GM21515 (cell line): ENCODE measurements at regions not wholly inside any gene's neighbourhood (a gene's known extent, or its start where the extent isn't known, plus 50 kb on each side); places are given as distances from the start of the nearest gene placed in this dataset.

Source experiments
- ATAC-seq: cut with Tn5 transposase; IDR thresholded peaks from one replicate; pipeline ENCODE4 v1.9.1; 2021; ENCODE audit not compliant: unreplicated experiment

DNA sequence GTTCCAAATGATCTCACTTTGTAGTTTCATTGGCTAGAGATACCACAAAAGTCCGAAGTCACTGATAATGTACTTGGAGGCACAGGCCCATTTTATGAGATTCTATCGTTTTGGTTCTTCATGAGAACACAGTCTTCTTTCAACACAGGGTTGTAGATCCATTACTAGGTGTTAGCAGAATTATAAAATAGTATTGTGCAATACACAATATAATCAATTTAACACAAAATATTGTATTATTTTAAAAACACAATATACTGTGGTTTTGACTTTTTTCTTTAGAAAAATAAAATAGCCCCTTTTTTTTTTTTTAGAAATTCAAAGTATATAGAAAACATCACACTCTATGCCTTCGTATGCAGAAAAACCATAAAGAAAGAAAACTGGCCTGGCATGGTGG is 138.6 kb upstream of the TSC22D2 start:
- no peak for ATAC-seq

DNA sequence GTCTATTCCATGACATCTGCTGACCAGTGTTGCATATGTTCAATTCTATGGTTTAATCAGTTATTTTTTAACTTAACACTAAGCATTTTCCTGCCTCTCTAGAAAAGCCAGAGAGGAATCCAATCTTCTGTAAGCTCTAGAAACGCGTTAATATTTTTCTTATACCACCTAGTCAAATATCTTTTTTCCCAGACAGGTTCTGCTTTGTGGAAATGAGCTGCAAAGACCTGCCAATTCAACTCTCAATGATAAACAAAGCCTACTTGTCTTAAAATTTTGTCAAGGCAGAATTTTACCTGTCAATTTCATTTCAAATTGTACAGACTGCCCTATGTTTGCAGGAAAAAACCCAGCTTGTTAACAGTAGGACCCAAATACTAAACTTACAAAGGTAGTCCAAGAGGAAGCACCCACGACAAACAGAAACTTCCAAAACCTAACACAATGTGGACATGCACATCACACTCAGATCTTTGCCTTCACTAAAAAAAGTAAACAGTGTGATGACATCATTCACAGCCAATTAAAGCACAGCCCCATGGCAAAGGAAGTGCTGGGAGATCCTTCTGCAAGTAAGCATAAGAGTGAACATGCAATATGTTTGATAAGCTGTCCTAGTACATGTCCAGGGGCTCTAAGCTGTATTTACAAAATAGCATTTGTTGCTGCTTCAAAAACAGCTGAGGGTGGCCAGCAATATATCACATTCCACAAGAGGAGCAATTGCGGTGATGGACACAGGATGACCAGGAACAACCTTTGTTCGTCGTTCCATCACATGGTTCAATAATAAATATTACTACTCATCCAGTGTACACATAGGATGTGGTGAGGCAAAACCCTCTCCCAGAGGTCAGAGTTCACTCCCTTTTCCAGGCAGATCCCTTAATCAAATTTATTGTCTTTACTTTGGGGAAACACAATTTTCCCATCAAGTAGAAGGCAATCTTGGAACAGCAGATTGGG is 139.4 kb upstream of the TSC22D2 start:
- ATAC-seq, result no peak

DNA sequence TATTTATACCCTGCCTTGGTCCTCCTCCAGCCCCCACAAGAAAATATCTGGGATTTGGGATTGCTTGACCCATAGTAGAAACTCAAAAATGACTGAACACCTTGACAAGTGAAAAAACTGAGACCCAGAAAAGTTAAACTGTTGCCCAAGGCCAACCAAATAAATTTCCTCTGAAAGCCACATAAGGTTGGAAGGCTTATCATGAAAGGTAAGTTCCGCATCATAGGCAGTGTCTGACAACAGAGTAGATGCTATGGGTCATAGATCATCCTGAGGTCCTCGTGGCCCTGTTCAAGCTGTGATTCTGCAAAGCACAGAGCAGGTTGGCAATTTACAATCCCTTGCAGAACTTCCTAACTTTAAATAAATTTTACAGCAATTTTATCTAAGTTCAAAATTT is 140.8 kb upstream of the TSC22D2 start:
- ATAC-seq, result no peak

DNA sequence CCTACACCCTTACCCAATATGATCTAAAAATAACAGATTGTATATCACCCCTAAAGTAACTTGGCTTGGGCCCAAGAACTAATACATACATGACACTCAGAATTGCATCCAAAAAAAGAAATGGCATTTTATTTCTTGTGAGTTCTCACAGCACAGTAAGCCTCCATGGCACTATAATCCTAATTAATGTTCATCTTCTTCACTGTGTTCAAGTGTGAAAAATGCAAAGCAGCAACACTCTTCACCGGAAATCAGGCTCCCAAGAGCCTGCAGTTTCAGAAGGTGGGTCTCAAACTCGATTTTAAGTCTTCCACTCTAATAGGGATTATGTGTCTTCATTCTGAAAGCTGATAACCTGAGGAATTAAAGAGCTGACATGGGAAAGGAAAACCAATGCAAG is 142.8 kb upstream of the TSC22D2 start:
- no peak for ATAC-seq

DNA sequence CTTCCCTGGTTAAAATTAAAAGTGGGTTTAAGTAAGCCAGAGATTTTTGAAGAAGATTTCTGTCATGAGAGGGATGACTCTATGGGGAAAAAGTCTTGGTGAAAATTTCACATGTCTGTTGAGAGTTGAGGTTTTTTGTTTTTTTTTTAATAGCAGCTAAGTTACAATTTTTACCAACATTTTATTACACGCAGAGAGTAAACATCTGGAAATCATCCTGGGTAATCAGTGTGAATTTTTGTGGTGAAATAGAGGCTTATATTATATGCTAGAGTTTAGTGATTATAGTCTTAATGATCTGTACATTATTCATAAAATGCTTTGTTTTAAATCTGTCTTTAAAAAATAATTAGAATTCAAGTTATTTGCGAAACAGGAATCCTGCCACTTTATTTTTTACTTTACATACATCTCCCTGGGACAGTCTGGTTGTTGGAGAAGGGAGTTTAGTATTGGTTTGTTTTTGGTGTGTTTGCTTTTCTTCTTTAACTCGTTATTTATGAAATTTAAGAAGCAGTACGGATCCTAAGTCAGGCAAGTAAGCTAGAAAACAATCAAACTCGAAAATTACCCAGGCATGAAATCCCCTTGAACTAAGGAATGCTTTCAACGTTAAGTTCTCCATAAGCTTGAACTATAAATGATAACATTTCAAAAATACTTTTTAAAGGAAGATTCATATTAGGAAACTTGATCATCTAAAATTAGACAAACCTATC is 143.4 kb upstream of the TSC22D2 start:
- ATAC-seq, result no peak

DNA sequence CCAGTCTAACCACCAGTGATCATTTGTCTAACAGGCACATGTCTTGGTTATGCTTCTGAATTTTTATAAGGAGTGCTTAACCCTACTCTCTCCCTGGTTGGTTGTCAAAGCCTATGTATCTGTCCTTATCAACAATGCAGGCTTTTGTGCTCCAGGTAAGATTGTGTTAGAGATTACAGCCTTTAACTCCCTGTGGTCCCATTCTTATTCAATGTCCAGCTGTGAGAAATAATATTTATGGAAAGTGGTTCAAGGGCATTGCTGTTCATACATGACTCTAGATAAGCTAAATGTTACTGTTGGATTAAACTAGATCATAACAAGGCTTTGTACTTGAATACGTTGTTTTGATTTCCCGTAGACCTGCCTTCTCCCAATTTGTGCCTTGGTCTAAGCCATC is 146.1 kb upstream of the TSC22D2 start:
- ATAC-seq, result no peak

DNA sequence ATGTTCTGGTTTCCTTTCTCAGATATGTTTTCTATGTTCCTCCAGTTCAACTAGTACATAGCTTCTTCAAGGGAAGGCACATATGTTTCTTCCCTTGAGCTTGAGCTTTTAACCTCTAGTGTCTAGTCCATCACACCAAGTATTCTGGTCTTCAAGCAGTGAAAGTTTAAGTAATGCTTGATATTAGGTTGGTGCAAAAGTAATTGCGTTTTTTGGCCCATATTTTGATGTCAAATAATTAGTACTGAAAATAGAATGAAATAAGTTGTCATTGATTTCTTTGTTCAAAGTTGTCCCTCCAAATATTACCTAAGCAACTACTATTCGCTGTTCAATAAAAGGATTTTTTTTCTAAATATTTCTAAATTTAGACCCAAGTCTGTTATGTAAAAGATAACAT is 146.7 kb upstream of the TSC22D2 start:
- ATAC-seq, result no peak

DNA sequence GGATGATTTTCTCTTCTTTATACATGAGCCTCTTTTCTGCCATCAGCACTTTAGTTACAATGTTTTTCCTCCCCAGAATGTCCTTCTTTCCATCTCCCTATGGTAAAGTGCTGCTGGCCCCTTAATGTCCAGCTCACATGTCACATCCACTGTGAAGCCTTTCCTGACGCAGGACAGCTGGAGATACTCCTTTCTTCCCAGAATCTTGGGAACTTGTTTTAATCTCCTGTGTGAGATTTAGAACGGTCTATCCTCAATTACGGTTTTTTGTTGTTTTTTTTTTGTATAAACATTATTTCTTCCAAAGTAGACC is 147.7 kb upstream of the TSC22D2 start:
- no peak for ATAC-seq

DNA sequence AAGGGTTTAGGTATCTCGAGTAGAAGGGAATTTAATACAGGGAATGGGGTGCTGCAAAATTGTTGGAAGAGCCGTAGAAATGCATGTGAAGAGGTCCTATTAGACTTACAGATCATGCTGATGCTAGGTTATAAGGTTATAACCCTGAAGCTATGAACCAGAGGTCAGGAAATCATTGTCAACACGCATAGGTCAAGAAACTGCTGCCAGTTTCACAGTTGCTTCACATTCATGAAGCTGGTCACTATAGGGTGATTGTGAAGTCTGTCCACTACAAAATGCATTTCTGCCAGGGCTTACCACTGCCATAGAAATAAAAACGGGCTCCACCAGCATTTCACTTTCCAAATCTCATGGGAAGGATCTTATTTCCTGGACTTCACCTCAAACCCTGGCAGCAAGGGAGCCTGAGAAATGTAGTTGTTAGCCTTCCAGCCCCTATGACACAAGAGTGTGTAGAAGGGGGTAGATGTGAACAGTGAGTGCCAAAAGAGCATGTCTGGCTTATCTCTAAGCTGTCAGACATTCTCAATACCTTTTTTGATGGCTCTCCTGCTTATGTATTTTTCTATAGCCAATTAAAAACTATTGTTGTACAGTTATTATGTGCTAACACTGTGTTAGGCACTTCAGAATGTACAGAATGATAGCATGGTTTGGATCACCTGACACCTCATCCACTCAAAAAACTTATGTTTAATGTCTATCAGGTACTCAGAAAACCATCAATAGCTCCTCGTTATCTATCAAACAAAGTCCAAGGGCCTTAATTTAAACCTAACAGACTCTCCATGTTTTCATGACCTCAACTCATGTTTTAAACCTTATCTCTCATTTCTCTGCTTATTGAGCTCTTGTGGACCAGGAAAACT is 148.3 kb upstream of the TSC22D2 start:
- ATAC-seq, result no peak

DNA sequence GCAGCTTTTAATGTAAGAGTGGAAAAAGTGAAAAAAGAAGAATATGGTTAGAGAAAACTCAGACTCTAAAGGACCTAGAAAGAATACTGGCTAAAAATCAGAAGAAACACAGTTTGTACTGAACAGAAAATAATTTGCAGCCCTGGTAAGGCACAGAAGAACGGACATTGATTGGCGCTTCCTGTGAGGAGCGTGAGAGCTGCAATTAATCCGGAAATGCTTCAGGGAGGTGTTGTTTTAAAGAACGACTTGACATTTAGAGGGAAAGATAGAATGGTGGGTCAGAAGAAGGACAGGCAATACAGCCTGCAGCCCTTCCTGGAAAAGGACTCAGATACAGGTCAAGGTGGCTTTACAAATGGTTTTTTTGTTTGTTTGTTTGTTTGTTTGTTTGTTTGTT is 151.3 kb upstream of the TSC22D2 start:
- no peak for ATAC-seq

DNA sequence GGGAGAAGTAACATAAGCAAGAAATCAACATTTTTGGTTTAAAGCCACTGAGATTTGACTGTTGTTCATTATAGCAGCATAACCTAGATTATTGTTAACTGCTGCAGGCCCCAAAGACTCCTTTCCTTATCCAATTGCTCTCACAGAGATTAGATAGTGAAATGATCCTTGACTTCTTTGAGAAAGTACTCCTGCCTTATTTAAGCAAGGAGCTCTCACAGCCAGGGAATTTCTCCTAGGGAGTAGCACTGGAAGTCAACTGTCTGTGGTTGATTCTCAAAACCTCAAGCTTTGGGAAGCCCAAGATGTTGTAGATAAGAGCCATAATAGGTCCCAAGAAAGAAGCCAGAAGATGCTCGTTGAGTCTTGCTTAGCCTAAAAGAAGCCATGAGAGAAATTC is 151.8 kb upstream of the TSC22D2 start:
- no peak for ATAC-seq

DNA sequence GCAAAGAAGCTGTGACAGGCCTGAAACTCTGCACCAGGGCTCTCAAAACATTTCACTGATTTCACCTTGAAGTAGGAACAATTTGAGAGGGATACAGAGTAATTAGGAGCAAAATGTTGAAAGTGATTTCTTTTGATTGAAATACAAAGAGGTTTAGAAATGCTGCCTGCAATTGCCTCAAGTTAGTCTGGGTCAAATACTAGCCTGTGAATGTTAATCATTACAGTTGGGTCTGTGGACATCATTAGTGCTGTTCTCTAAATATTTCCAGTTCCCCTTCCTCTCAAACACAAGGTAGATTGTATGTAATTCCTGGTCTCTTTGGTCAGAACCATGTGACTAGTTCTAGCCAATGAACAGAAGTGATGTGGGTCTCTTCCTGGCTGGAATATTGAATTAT is 152.3 kb upstream of the TSC22D2 start:
- no peak for ATAC-seq

DNA sequence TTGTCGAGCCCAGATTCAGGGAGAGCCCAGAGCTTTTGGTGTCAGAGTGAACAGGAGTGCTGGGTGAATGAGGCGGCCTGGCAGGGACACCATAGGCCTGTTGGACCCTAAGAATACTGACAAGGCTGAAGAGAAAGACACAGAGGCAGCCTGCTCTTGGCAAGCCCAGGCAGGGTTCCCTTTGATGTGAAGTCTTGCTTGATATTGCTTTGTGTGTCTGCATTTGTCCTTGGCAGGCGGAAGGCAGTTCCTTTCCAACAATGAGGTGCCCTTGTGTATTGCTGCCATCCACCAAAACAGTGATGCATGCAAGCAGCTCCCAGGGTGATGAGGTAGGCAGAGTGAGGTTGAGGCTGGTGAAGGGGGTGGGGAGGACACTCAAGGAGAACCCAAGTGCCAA is 152.7 kb upstream of the TSC22D2 start:
- ATAC-seq, result no peak

DNA sequence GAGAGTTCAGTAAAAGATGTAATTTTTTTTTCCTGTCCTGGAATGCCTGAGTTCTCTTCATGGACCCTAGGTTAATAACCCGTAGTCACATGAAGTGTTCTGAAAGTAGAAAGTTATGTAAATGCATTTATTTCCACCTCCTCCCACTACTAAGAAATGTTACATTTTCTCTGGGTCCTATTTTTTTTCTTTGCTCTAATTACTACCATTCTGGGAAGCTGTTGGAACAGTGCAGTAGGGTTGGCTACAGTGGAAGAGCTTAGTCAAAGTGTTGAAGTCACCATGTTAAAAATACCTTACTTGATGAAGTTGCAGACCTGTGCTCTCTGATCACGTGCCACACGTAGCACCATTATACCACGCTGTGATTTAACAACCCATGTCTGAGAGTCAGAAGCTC is 153.8 kb upstream of the TSC22D2 start:
- no peak for ATAC-seq

DNA sequence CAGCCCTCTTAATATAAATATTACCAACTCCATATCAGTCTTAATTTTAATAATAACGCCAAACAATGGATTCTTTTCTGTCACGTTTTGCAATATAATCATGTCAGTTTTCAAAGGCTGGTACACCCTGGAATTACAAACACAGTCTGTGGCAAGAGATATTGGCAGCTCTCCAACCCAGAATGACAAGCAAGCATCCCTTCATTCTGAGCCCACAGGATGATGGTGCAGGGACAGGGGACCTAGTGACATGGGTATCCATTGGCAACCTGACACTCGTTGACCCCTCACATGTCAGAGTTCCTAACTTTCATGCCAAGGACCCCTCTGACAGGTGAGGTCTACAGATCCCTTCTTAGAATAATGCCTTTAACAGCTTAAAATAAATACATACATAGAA is 154.5 kb upstream of the TSC22D2 start:
- no peak for ATAC-seq

DNA sequence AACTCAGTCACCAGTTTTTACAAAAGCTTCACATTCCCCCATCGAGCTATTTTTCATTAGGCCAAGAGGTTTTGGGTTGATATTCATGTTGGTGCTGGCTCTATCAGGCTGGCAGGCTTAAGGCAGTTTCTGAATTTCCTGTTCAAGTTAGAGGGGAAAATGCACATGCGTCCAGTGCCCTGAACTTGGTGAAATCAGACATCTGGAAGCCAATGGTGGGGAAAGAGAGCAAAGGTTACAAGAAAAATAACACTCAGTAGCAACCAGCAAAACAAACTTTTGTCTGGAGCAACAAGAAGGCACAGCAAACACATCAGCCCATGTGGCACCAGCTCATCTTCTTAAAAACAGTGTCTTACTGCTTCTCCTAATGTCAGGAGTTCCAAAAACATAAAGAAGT is 155.6 kb upstream of the TSC22D2 start:
- no peak for ATAC-seq

DNA sequence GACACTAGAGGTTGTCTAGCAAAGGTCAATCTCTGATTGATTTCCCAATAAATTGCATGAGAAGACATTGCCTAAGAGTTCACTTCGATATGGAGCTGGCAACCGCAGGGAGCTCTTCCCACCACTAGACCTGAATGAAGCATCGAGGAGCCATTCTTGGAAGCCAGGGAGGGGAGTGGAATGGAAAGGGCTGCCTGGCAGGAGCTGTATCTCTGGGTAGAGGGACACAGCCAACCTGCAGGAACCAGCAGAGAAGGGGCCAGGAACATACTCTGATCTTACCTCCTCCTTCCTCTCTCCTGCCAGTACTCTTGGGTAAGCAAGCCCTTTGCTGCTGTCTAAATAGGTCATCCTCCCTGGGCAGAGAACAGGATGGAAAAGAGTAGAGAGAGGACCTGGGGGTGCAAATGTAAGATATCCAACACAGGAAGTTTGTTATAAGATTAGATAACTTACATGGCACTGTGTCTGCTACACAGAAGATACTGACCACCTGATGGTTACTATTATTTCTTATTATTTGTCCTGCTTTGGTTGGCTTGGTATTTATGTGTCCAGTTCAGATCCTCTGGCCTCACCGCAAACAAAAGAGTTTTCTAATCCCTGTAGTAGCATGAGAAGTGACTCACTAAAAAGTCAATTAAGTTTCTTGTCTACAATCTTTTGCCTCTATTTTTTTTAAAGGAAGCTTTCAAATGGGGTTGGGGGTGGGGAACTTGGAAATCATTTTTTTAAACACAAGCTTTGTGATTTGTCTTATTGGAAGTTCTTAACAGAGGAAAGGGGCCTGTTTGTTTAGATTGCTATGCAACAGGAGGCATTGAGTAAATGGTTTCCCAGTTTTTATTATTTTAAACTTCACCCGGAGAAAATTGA is 156.7 kb upstream of the TSC22D2 start:
- no peak for ATAC-seq

DNA sequence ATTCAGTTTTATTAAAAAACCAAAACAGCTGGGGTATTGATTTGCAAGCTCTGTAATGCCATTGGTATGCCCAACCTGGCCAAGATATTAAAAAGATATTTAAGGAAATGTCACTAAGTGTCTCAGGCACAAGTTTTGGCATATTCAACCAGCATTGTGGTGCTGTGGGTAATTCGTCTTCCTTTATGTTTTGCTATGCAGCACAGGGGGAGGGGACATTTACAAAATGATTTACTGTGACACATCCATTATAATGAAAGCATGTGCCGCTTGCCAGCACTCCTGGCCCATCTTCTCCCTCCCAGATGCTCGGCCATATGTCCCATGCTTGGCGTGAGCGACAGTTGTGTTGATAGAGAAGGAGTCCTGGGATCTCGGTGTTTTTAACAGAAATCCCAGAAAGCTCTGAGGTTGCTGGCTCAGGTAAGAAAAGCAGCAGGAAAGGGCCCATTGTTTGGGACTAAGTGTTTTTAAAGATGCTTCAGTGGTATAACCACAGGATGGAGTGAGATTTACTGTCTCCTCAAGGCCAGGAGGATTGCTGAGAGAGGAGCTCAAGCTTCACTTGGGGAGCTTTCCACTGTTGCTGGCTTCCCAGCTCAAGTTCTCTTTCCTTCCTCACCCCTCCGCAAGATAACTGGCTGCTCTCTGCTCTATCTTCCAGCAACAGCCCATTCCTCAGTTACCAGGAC is 158.2 kb upstream of the TSC22D2 start:
- ATAC-seq, result no peak

DNA sequence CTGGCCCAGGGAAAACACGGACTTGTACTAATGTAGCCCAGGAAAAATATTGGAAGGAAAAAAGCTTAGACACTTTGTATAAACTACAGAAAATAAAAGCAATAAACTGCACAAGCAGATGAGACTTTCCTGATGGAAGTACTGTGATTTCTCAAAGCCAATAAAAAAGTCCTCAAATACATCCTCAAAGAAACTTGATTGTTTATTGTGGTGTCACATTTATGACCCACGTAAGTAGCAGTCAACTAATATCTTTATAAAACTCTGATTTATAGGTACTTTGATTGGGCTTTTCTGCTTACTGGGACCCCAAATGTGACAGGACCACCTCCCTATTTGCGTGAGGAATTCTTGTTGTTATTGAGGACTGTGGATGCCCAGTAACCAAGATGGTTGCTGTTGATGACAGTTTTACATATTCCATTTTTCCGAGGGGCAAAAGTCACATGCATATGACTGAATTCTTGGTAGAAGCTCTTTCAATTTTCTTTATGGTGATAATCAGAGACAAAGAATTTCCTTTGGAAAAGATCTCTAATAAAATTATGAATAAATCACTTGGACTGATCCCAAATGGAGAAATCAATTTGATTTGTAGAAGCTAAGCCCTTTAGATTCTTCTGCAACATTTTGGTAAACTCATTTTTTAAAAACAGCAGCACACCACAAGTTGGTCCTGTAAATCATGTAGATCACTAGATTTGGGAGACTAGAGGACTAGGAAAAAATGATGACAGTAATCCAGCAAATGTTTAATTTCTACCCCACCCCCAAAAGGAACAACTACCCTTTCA is 159.0 kb upstream of the TSC22D2 start:
- no peak for ATAC-seq
